GM10248 (cell line): ENCODE measurements at regions not wholly inside any gene's neighbourhood (a gene's known extent, or its start where the extent isn't known, plus 50 kb on each side); places are given as distances from the start of the nearest gene placed in this dataset.
"Not testable (repeated sequence)": the region's sequence is repeated elsewhere in the genome, so short reads cannot be mapped to it uniquely, and the experiment has no call there.

Source experiments
- CTCF ChIA-PET: fragments of 300-600 bp; sonication (Branson Sonifier 250); formaldehyde crosslinking; extraction: SDS; loops from one replicate; lab custom pipeline; 2021; ENCODE audit warnings: antibody characterized with exemption; lab: Yijun Ruan, JAX
- POLR2A ChIA-PET: fragments of 350-650 bp; sonication (Branson Sonifier 250); formaldehyde crosslinking; extraction: SDS; loops from one replicate; lab custom pipeline; 2020; ENCODE audit warnings: antibody characterized with exemption; lab: Yijun Ruan, JAX
- DNase-seq: peaks from one replicate; pipeline ENCODE4 v3.0.0; 2012; ENCODE audit errors: extremely low spot score
- CTCF ChIP-seq: IDR thresholded peaks from 2 replicates; pipeline ENCODE4 v1.5.1; 2012; ENCODE audit warnings: mild to moderate bottlenecking, low read depth; ENCODE audit errors: extremely low read depth, missing control alignments, control extremely low read depth

- no peak for TF ChIP-seq CTCF
- ChIA-PET POLR2A (no interaction called here), CTCF (no interaction called here)
- DNase-seq, result no peak
Measured at GRCh38 chr2:5188636-5189035, 503.5 kb upstream of the SOX11 start.

DNA sequence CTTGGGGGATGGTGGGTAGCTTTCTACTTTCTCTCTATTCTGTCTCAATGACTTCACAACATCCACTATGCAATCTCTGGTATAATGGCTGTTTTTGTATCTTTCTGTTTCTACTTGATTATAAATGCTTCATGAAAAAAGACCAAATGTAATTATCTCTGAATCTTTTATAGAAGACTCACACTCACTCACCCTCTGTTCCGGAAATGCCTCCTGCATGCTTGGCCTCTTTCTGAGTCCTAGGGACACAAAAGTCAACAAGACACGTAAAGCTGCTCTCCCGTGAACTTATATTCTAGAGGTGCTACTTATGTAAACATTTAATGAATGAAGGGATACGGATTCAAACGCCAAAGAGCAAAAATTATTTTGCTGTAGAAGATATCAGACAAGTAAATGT is 502.2 kb upstream of the SOX11 start:
- ChIA-PET CTCF (interaction anchor here (1.5 kb wide), 1 partner anchor 19 kb away, joined by 3 read pairs; no protein-coding TSS in a partner anchor), POLR2A (no interaction called here)
- DNase-seq, result no peak
- no peak for TF ChIP-seq CTCF

DNA sequence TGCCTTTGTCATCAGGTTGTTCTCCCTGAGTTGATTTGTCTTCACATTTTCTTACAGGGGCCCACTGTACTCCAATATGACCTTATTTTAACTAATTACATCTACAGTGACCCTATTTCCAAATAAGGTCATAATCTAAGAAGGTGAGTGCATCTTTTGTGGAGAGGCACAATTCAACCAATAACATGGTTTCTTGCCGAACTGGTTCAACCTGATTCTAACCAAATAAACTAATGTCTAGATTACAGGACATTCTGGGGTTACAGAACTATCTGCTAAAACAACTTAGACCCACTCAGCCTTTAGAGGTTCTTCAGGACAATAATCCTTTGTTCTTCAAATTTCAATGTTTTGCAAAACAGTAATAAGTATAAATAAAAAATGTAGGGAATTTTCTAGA is 496.5 kb upstream of the SOX11 start:
- ChIA-PET POLR2A (no interaction called here), CTCF (no interaction called here)
- DNase-seq, result no peak
- no peak for TF ChIP-seq CTCF

GRCh38 chr2:5203134-5203755 is 488.9 kb upstream of the SOX11 start:
- no peak for DNase-seq
- CTCF ChIA-PET, result no interaction called here
- TF ChIP-seq CTCF, result no peak
- POLR2A ChIA-PET, result no interaction called here

DNA sequence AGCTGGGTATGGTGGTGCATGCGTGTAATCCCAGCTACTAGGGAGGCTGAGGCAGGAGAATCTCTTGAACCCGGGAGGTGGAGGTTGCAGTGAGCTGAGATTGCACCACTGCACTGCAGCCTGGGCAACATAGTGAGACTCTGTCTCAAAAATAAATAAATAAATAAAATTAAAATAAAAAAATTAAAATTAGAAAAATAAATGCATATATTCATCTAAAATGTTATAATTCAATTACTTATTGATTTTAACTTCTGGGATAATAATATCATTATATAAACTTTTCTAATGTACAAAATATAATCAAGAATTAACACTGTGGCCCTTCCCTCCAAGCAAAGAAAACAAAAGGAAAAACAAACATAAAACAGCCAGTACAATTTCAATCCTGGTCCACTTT is 485.4 kb upstream of the SOX11 start:
- DNase-seq, POLR2A ChIA-PET, CTCF ChIA-PET: not testable (repeated sequence)

DNA sequence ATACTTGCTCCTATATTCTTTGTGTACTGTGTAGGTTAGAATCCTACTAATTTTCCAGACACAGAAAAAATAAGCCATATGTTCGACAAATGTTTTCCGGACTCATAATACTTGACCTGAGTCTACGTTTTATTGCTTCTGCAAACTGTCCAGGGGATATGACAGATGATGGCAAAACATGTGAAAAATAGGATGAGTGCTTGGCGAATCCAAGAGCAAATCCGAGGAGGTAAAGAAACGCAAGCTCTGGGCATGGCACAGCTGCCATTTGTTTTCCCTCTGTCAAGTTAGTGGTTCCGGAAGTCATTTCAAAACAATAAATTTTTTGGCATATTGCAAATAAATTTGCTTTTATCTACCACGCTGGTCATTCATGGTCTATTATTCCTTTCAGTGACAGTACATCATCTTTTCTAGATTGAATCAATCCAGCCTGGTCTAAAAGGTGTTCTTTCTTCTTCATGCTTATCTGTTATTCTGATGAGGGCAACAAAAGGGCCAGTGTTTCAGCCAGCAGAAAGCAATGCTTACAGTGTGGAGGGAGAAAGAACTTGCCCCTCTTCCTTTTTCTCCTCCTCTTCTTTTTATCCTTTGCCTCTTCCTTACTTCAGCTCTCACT is 476.1 kb upstream of the SOX11 start:
- POLR2A ChIA-PET, result no interaction called here
- no peak for DNase-seq
- TF ChIP-seq CTCF, result no peak
- CTCF ChIA-PET, result no interaction called here

GRCh38 chr2:5227062-5227699 is 465.0 kb upstream of the SOX11 start:
- TF ChIP-seq CTCF, result no peak
- ChIA-PET CTCF (interaction anchor here (1.0 kb wide), 2 partner anchors 9 to 10 kb away, joined by 3 to 4 read pairs; no protein-coding TSS in a partner anchor), POLR2A (no interaction called here)
- DNase-seq, result no peak
